Transverse colon (tissue), 4 donors: ENCODE measurements at regions not wholly inside any gene's neighbourhood (a gene's known extent, or its start where the extent isn't known, plus 50 kb on each side); places are given as distances from the start of the nearest gene placed in this dataset.

ENCODE experiments used
- DNase-seq: peaks from one replicate; pipeline ENCODE4 v3.0.0-alpha.2; 2019
- H3K27ac ChIP-seq, 4 donors: fragments of 200-600 bp; sonication (generic); 2 replicates each; pipeline ENCODE4 v1.5.1; 2016 to 2018; ENCODE audit warnings: inconsistent platforms in 4 of 4
- H3K27me3 ChIP-seq: fragments of 200-600 bp; sonication (generic); 2 replicates; pipeline ENCODE4 v1.5.1; 2017; ENCODE audit warnings: inconsistent platforms
- H3K36me3 ChIP-seq, 4 donors: fragments of 200-600 bp; sonication (generic); 2 replicates each; pipeline ENCODE4 v1.5.1; 2017 to 2019; ENCODE audit warnings: inconsistent platforms in 4 of 4
- H3K4me1 ChIP-seq, 4 donors: fragments of 200-600 bp; sonication (generic); 2 replicates each; pipeline ENCODE4 v1.5.1; 2017 to 2020; ENCODE audit warnings: inconsistent platforms in 4 of 4
- H3K4me3 ChIP-seq, 4 donors: fragments of 200-600 bp; sonication (generic); 1 replicate in 1 of 4; 2 replicates in 3 of 4; pipeline versions ENCODE4 v1.5.1 to v1.6.1; 2017 to 2019; ENCODE audit warnings: inconsistent platforms in 4 of 4
- H3K9me3 ChIP-seq, 2 donors: fragments of 200-600 bp; sonication (generic); 2 replicates each; pipeline ENCODE4 v1.5.1; 2017 to 2019; ENCODE audit warnings: inconsistent platforms in 2 of 2
- EP300 ChIP-seq: sonication (generic); formaldehyde crosslinking; IDR thresholded peaks from one replicate; pipeline ENCODE4 v1.6.1; 2017; ENCODE audit warnings: antibody characterized with exemption, low read depth
- POLR2A ChIP-seq: fragments of 450-650 bp; IDR thresholded peaks from one replicate; pipeline ENCODE4 v1.6.1; 2016; ENCODE audit warnings: antibody characterized with exemption, mild to moderate bottlenecking, moderate library complexity
- POLR2AphosphoS5 ChIP-seq, 3 donors: sonication (generic); formaldehyde crosslinking; IDR thresholded peaks; one replicate each; pipeline ENCODE4 v1.6.1; 2016; ENCODE audit warnings: antibody characterized with exemption in 3 of 3
- WGBS, 2 donors: methylation state at CpG; one replicate each; pipeline ENCODE4 v1.1.5; 2018; ENCODE audit warnings: low coverage in 1 of 2; 5-methylcytosine and 5-hydroxymethylcytosine counted together
- in situ Hi-C, 4 donors: fragments of 200-750 bp; cut with MboI; loops; one replicate each; pipeline versions ENCODE4 v1.15.0 to v1.15.1; 2017; ENCODE audit warnings: low sequenced_read_pairs in 3 of 4, low pct_ligation_motif_present in 1 of 4, low pct_unique_long_range_greater_than_20kb in 1 of 4
- intact Hi-C: fragments of 100-400 bp; cut with DNase I; formaldehyde crosslinking; loops from one replicate; pipeline ENCODE4 v1.15.1; 2023; ENCODE audit warnings: low total_unique reads
- TF ChIP-seq, protein P1 (sequence below), 5 experiments: fragments of 200-600 bp in 3 of 5; fragments of 450-650 bp in 2 of 5; sonication (generic) in 3 of 5; IDR thresholded peaks; 1 replicate in 2 of 5; 2 replicates in 3 of 5; pipeline ENCODE4 v1.5.1; 2016 to 2017; ENCODE audit warnings: antibody characterized with exemption in 5 of 5, inconsistent platforms in 3 of 5, mild to moderate bottlenecking in 2 of 5, moderate library complexity in 1 of 5

- no peaks in the 10 kb centered on the region for H3K4me1 ChIP-seq
- TF ChIP-seq POLR2AphosphoS5 (IDR thresholded peaks at IDR 0.05) (no peak), EP300 (no peak), POLR2A (no peak)
- TF ChIP-seq, protein P1, sequence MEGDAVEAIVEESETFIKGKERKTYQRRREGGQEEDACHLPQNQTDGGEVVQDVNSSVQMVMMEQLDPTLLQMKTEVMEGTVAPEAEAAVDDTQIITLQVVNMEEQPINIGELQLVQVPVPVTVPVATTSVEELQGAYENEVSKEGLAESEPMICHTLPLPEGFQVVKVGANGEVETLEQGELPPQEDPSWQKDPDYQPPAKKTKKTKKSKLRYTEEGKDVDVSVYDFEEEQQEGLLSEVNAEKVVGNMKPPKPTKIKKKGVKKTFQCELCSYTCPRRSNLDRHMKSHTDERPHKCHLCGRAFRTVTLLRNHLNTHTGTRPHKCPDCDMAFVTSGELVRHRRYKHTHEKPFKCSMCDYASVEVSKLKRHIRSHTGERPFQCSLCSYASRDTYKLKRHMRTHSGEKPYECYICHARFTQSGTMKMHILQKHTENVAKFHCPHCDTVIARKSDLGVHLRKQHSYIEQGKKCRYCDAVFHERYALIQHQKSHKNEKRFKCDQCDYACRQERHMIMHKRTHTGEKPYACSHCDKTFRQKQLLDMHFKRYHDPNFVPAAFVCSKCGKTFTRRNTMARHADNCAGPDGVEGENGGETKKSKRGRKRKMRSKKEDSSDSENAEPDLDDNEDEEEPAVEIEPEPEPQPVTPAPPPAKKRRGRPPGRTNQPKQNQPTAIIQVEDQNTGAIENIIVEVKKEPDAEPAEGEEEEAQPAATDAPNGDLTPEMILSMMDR (IDR thresholded peaks at IDR 0.05), result no peak
- 74 to 80% methylated on average over 7 to 26 of the region's 26 CpGs for WGBS, 2 donors
- H3K9me3 ChIP-seq, result no peaks in the 10 kb centered on the region
- in situ Hi-C loops, result no loop called here
- no peaks in the 10 kb centered on the region for H3K27me3 ChIP-seq
- intact Hi-C loops, result no loop called here
- H3K4me3 ChIP-seq, result no peak overlapping the region
- no peak for DNase-seq
- no peak overlapping the region for H3K27ac ChIP-seq
- no peaks in the 10 kb centered on the region for H3K36me3 ChIP-seq
Observed at GRCh38 chr22:49183826-49184216, 643.9 kb downstream of the BRD1 start.

DNA sequence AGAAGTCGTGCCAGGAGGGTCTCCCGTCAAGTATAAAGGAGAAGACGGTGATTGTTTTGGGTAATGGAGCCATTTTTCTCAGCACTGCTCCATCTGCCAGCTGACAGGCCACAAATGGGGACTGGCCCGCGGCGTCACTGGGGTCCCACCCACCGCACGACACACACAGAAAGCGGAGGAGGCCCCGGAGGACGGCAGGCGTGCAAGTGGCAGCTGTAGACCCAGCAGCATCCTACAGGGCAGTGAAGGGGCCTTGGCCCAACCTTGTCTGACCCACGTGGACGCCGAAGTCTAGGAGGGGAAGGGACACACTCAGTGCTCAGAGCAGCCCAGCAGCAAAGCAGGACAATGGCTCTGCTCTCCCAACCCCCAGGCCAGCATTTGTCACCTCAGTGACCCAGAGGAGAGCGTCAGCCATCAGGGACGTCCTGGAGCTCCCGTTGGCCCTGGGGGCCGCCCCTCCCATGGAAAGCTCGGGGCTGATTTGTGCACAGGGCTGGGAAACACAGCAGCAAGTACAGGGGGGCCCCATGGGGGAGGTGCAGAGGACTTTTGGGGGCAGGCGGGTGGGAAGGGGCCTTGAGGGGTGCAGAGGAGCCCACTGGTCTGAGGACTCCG lies 644.4 kb downstream of the BRD1 start:
- no peak for DNase-seq
- no peaks in the 10 kb centered on the region for H3K36me3 ChIP-seq
- no peak overlapping the region for H3K27ac ChIP-seq
- WGBS, 2 donors, result 53 to 71% methylated on average over 3 to 21 of the region's 22 CpGs
- in situ Hi-C loops (no loop called here), intact Hi-C loops (no loop called here)
- H3K4me1 ChIP-seq, result no peaks in the 10 kb centered on the region
- H3K9me3 ChIP-seq, result no peaks in the 10 kb centered on the region
- H3K27me3 ChIP-seq, result no peaks in the 10 kb centered on the region
- TF ChIP-seq POLR2A, result no peak
- TF ChIP-seq POLR2AphosphoS5 (IDR thresholded peaks at IDR 0.05), result no peak
- no peak for TF ChIP-seq EP300
- TF ChIP-seq, protein P1 (IDR thresholded peaks at IDR 0.05), result no peak
- H3K4me3 ChIP-seq, result no peak overlapping the region

DNA sequence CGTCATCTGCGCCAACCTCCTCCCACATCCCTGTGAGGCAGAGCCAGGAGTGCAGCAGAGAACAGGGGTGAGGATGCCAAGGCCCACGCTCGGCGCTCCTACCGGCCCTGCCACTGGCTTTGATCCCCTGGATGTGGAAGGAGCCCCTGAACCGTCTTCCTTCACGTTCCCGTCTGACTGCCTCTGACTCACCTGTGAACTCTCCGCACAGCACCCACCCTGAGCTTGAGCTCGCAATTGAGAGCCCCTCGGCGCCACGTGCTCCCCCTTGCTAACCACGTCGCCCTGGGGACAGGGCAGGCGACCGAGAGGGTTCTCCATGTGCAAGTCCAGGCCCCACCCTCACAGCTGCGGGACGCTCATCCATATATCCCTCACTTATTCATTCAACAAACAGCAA lies 645.3 kb downstream of the BRD1 start:
- Histone ChIP-seq H3K9me3 (no peaks in the 10 kb centered on the region), H3K36me3 (no peaks in the 10 kb centered on the region), H3K27ac (no peak overlapping the region), H3K4me1 (no peaks in the 10 kb centered on the region), H3K4me3 (no peak overlapping the region), H3K27me3 (no peaks in the 10 kb centered on the region)
- no peak for DNase-seq
- intact Hi-C loops (no loop called here), in situ Hi-C loops (no loop called here)
- WGBS, 2 donors, result 86% methylated on average over 20 of the region's 20 CpGs; no CpG with 5 or more reads in 1 of the 2 donors
- TF ChIP-seq, protein P1 (IDR thresholded peaks at IDR 0.05), result no peak
- TF ChIP-seq EP300 (no peak), POLR2A (no peak)

- H3K27ac ChIP-seq, result no peak overlapping the region
- intact Hi-C loops (no loop called here), in situ Hi-C loops (no loop called here)
- H3K27me3 ChIP-seq, result no peaks in the 10 kb centered on the region
- no peak for TF ChIP-seq POLR2A
- TF ChIP-seq, protein P1 (IDR thresholded peaks at IDR 0.05), result no peak
- TF ChIP-seq EP300, result no peak
- no peak for TF ChIP-seq POLR2AphosphoS5 (IDR thresholded peaks at IDR 0.05)
- no peak overlapping the region for H3K4me3 ChIP-seq
- DNase-seq, result no peak
- H3K4me1 ChIP-seq, result no peaks in the 10 kb centered on the region
- no peaks in the 10 kb centered on the region for H3K9me3 ChIP-seq
- 88 to 100% methylated on average over 1 to 15 of the region's 15 CpGs for WGBS, 2 donors
- no peaks in the 10 kb centered on the region for H3K36me3 ChIP-seq
Observed at GRCh38 chr22:49181942-49182341, 645.7 kb downstream of the BRD1 start.
